GM23338 (cell line): ENCODE measurements at regions not wholly inside any gene's neighbourhood (a gene's known extent, or its start where the extent isn't known, plus 50 kb on each side); places are given as distances from the start of the nearest gene placed in this dataset.

Experiments
- ATAC-seq: fragments of 200-7000 bp; cut with Tn5 transposase; 3 replicates; pipeline ENCODE4 v1.9.1; 2020
- DNase-seq: peaks from one replicate; pipeline ENCODE4 v3.0.0-alpha.2; 2015; ENCODE audit warnings: low spot score
- H2AFZ ChIP-seq: fragments of 200-600 bp; sonication (generic); 2 replicates; pipeline ENCODE4 v1.8.0; 2016; ENCODE audit warnings: antibody characterized with exemption, mild to moderate bottlenecking, moderate library complexity
- H3F3A ChIP-seq: fragments of 200-600 bp; sonication (generic); replicated peaks from 2 replicates; pipeline ENCODE4 v1.8.0; 2017; ENCODE audit warnings: antibody characterized with exemption, mixed run types, low read depth
- H3K27ac ChIP-seq: fragments of 200-600 bp; sonication (generic); 2 replicates; pipeline ENCODE4 v1.6.1; 2016; ENCODE audit warnings: low read depth
- H3K27me3 ChIP-seq: fragments of 200-600 bp; sonication (generic); 2 replicates; pipeline ENCODE4 v1.8.0; 2016; ENCODE audit warnings: mild to moderate bottlenecking, mixed run types, moderate library complexity; ENCODE audit not compliant: insufficient read depth
- H3K36me3 ChIP-seq: fragments of 200-600 bp; sonication (generic); 2 replicates; pipeline ENCODE4 v1.8.0; 2016; ENCODE audit warnings: mild to moderate bottlenecking; ENCODE audit not compliant: insufficient read depth
- H3K4me1 ChIP-seq: fragments of 200-600 bp; sonication (generic); 2 replicates; pipeline ENCODE4 v1.8.0; 2016; ENCODE audit warnings: mild to moderate bottlenecking, moderate library complexity; ENCODE audit not compliant: insufficient read depth
- H3K4me2 ChIP-seq: fragments of 200-600 bp; sonication (generic); 2 replicates; pipeline ENCODE4 v1.7.1; 2017; ENCODE audit warnings: mixed run types
- H3K4me3 ChIP-seq: fragments of 200-600 bp; sonication (generic); 2 replicates; pipeline ENCODE4 v1.6.1; 2016; ENCODE audit warnings: mixed run types
- H3K79me2 ChIP-seq: fragments of 200-600 bp; sonication (generic); replicated peaks from 2 replicates; pipeline ENCODE4 v1.8.0; 2017; ENCODE audit warnings: mild to moderate bottlenecking; ENCODE audit not compliant: insufficient read depth
- H3K9me2 ChIP-seq: fragments of 200-600 bp; sonication (generic); 2 replicates; pipeline ENCODE4 v1.8.0; 2017; ENCODE audit not compliant: insufficient read depth
- H4K20me1 ChIP-seq: fragments of 200-600 bp; sonication (generic); replicated peaks from 2 replicates; pipeline ENCODE4 v1.8.0; 2017; ENCODE audit warnings: mild to moderate bottlenecking; ENCODE audit not compliant: insufficient read depth
- H3K27ac Mint-ChIP-seq: 2 replicates; pipeline ENCODE4 v1.8.0; 2020; ENCODE audit warnings: inconsistent platforms, mild to moderate bottlenecking, moderate library complexity, mixed read lengths
- H3K27me3 Mint-ChIP-seq: 3 replicates; pipeline ENCODE4 v1.8.0; 2022; ENCODE audit warnings: low read depth, mild to moderate bottlenecking, moderate library complexity, mixed read lengths, inconsistent platforms; ENCODE audit not compliant: insufficient read depth, poor library complexity
- H3K36me3 Mint-ChIP-seq: 3 replicates; pipeline ENCODE4 v1.8.0; 2021; ENCODE audit warnings: low read depth, mild to moderate bottlenecking, inconsistent platforms, moderate library complexity, mixed read lengths
- H3K4me1 Mint-ChIP-seq: 3 replicates; pipeline ENCODE4 v1.8.0; 2020; ENCODE audit warnings: mild to moderate bottlenecking, inconsistent platforms, mixed read lengths
- H3K4me3 Mint-ChIP-seq: 3 replicates; pipeline ENCODE4 v1.8.0; 2021; ENCODE audit warnings: moderate library complexity, mild to moderate bottlenecking, inconsistent platforms, mixed read lengths
- H3K9me3 Mint-ChIP-seq: 3 replicates; pipeline ENCODE4 v1.8.0; 2020; ENCODE audit warnings: moderate library complexity, mild to moderate bottlenecking, inconsistent platforms, mixed read lengths
- CREB1 ChIP-seq: fragments of 250-450 bp; sonication (Bioruptor Pico); IDR thresholded peaks from 2 replicates; pipeline ENCODE4 v1.5.0; 2020; ENCODE audit warnings: low read depth, mild to moderate bottlenecking, moderate library complexity
- EZH2 ChIP-seq: fragments of 200-600 bp; sonication (generic); IDR thresholded peaks from one replicate; pipeline ENCODE4 v1.8.0; 2017; ENCODE audit warnings: antibody characterized with exemption, mild to moderate bottlenecking, low read depth; ENCODE audit not compliant: unreplicated experiment
- EZH2phosphoT487 ChIP-seq: fragments of 200-600 bp; sonication (generic); IDR thresholded peaks from one replicate; pipeline ENCODE4 v1.8.1; 2018; ENCODE audit warnings: antibody characterized with exemption; ENCODE audit not compliant: unreplicated experiment
- JUNB ChIP-seq: IDR thresholded peaks from one replicate; pipeline ENCODE4 v1.6.1; 2016; ENCODE audit warnings: antibody characterized with exemption; ENCODE audit not compliant: unreplicated experiment
- NANOG ChIP-seq: IDR thresholded peaks from 2 replicates; pipeline ENCODE4 v1.6.1; 2016; ENCODE audit warnings: antibody characterized with exemption, borderline replicate concordance
- POLR2AphosphoS5 ChIP-seq: IDR thresholded peaks from 2 replicates; pipeline ENCODE4 v1.6.1; 2016; ENCODE audit warnings: antibody characterized with exemption, low read depth
- REST ChIP-seq: IDR thresholded peaks from one replicate; pipeline ENCODE4 v1.6.1; 2018; ENCODE audit warnings: antibody characterized with exemption; ENCODE audit not compliant: unreplicated experiment
- STAT1 ChIP-seq: IDR thresholded peaks from one replicate; pipeline ENCODE4 v1.6.1; 2016; ENCODE audit warnings: antibody characterized with exemption; ENCODE audit not compliant: unreplicated experiment
- ZNF114 ChIP-seq: fragments of 250-450 bp; sonication (Bioruptor Pico); IDR thresholded peaks from 2 replicates; pipeline ENCODE4 v1.5.0; 2020; ENCODE audit warnings: mild to moderate bottlenecking, moderate library complexity
- ZNF331 ChIP-seq: fragments of 250-450 bp; sonication (Bioruptor Pico); IDR thresholded peaks from 2 replicates; pipeline ENCODE4 v1.5.0; 2020; ENCODE audit warnings: low read depth, mild to moderate bottlenecking, moderate library complexity
- TF ChIP-seq, protein P1 (sequence below): fragments of 250-450 bp; sonication (Bioruptor Pico); IDR thresholded peaks from 2 replicates; pipeline ENCODE4 v1.5.0; 2020; ENCODE audit warnings: mild to moderate bottlenecking, moderate library complexity
- TF ChIP-seq, protein P2 (sequence below), 2 experiments: fragments of 200-600 bp in 1 of 2; sonication (generic) in 1 of 2; conservative IDR thresholded peaks; 2 replicates each; pipeline versions ENCODE4 v1.5.1 to v1.6.1; 2016 to 2017; ENCODE audit warnings: antibody characterized with exemption in 2 of 2, low read depth in 2 of 2, mild to moderate bottlenecking in 2 of 2, moderate library complexity in 1 of 2
- TF ChIP-seq, protein P3 (sequence below): IDR thresholded peaks from 2 replicates; pipeline ENCODE4 v1.6.1; 2016; ENCODE audit warnings: antibody characterized with exemption

DNA sequence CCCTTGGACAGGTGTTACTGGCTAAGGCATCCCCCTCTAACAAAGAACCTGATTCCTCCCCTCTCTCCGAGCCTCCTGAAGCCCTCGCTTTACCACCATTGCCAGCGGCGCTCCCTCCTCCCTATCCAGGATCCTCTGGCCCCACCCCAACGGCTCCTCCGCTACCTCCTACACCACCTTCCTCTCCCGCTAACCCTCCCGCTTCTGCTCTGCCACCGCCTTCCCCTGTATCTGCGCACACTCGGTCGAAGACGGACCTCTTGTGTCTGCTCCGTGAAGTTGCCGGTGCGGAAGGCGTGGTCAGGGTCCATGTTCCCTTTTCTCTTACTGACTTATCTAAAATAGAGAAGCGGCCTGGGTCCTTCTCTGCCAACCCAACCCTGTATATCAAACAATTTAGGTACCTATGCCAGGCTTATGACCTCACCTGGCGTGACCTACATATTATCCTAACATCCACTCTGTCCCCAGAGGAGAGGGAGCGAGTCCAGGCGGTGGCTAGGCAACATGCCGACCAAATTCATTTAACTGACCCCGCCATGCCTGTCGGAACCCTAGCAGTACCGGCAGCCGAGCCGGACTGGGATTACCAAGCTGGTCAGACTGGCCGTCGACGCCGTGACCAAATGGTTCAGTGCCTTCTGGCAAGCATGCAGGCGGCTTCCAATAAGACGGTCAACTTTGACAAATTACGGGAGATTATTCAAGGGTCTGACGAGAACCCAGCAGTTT is 958.9 kb downstream of the RPA4 start:
- H3K79me2 ChIP-seq = no peaks in the 10 kb centered on the region
- H3K9me3 Mint-ChIP-seq = peaks cover 42% of the 10 kb centered on the region

More for the DNA sequence above, 958.9 kb downstream of the RPA4 start:
- Histone ChIP-seq H3F3A (no peaks in the 10 kb centered on the region), H3K36me3 (no peaks in the 10 kb centered on the region), H3K4me2 (no peak overlapping the region), H3K4me1 (no peaks in the 10 kb centered on the region), H4K20me1 (no peaks in the 10 kb centered on the region), H3K27me3 (no peaks in the 10 kb centered on the region), H3K9me2 (no peaks in the 10 kb centered on the region), H3K4me3 (no peak overlapping the region), H2AFZ (no peak overlapping the region), H3K27ac (no peak overlapping the region)
- Mint-ChIP-seq H3K4me3 (no peak overlapping the region), H3K4me1 (peaks cover 3% of the 10 kb centered on the region; the same call in 1 of the 3 replicates), H3K36me3 (peaks cover 37% of the 10 kb centered on the region), H3K27ac (no peak overlapping the region), H3K27me3 (peaks cover 9% of the 10 kb centered on the region)
- ATAC-seq = no peak
- TF ChIP-seq REST = no peak
- TF ChIP-seq, protein P1, sequence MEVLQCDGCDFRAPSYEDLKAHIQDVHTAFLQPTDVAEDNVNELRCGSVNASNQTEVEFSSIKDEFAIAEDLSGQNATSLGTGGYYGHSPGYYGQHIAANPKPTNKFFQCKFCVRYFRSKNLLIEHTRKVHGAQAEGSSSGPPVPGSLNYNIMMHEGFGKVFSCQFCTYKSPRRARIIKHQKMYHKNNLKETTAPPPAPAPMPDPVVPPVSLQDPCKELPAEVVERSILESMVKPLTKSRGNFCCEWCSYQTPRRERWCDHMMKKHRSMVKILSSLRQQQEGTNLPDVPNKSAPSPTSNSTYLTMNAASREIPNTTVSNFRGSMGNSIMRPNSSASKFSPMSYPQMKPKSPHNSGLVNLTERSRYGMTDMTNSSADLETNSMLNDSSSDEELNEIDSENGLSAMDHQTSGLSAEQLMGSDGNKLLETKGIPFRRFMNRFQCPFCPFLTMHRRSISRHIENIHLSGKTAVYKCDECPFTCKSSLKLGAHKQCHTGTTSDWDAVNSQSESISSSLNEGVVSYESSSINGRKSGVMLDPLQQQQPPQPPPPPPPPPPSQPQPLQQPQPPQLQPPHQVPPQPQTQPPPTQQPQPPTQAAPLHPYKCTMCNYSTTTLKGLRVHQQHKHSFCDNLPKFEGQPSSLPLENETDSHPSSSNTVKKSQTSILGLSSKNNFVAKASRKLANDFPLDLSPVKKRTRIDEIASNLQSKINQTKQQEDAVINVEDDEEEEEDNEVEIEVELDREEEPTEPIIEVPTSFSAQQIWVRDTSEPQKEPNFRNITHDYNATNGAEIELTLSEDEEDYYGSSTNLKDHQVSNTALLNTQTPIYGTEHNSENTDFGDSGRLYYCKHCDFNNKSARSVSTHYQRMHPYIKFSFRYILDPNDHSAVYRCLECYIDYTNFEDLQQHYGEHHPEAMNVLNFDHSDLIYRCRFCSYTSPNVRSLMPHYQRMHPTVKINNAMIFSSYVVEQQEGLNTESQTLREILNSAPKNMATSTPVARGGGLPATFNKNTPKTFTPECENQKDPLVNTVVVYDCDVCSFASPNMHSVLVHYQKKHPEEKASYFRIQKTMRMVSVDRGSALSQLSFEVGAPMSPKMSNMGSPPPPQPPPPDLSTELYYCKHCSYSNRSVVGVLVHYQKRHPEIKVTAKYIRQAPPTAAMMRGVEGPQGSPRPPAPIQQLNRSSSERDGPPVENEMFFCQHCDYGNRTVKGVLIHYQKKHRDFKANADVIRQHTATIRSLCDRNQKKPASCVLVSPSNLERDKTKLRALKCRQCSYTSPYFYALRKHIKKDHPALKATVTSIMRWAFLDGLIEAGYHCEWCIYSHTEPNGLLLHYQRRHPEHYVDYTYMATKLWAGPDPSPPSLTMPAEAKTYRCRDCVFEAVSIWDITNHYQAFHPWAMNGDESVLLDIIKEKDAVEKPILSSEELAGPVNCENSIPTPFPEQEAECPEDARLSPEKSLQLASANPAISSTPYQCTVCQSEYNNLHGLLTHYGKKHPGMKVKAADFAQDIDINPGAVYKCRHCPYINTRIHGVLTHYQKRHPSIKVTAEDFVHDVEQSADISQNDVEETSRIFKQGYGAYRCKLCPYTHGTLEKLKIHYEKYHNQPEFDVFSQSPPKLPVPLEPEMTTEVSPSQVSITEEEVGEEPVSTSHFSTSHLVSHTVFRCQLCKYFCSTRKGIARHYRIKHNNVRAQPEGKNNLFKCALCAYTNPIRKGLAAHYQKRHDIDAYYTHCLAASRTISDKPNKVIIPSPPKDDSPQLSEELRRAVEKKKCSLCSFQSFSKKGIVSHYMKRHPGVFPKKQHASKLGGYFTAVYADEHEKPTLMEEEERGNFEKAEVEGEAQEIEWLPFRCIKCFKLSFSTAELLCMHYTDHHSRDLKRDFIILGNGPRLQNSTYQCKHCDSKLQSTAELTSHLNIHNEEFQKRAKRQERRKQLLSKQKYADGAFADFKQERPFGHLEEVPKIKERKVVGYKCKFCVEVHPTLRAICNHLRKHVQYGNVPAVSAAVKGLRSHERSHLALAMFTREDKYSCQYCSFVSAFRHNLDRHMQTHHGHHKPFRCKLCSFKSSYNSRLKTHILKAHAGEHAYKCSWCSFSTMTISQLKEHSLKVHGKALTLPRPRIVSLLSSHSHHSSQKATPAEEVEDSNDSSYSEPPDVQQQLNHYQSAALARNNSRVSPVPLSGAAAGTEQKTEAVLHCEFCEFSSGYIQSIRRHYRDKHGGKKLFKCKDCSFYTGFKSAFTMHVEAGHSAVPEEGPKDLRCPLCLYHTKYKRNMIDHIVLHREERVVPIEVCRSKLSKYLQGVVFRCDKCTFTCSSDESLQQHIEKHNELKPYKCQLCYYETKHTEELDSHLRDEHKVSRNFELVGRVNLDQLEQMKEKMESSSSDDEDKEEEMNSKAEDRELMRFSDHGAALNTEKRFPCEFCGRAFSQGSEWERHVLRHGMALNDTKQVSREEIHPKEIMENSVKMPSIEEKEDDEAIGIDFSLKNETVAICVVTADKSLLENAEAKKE (CRISPR knock-in tag) = no peak
- no peak for TF ChIP-seq JUNB
- no peak for TF ChIP-seq POLR2AphosphoS5
- TF ChIP-seq, protein P2, sequence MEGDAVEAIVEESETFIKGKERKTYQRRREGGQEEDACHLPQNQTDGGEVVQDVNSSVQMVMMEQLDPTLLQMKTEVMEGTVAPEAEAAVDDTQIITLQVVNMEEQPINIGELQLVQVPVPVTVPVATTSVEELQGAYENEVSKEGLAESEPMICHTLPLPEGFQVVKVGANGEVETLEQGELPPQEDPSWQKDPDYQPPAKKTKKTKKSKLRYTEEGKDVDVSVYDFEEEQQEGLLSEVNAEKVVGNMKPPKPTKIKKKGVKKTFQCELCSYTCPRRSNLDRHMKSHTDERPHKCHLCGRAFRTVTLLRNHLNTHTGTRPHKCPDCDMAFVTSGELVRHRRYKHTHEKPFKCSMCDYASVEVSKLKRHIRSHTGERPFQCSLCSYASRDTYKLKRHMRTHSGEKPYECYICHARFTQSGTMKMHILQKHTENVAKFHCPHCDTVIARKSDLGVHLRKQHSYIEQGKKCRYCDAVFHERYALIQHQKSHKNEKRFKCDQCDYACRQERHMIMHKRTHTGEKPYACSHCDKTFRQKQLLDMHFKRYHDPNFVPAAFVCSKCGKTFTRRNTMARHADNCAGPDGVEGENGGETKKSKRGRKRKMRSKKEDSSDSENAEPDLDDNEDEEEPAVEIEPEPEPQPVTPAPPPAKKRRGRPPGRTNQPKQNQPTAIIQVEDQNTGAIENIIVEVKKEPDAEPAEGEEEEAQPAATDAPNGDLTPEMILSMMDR (conservative IDR thresholded peaks at IDR 0.05; ENCODE audit: low read depth in 2 of 2) = no peak
- TF ChIP-seq ZNF114 (CRISPR knock-in tag) = no peak
- no peak for TF ChIP-seq EZH2phosphoT487
- TF ChIP-seq STAT1 = no peak
- no peak for TF ChIP-seq EZH2
- TF ChIP-seq ZNF331 (CRISPR knock-in tag) = no peak
- TF ChIP-seq, protein P3, sequence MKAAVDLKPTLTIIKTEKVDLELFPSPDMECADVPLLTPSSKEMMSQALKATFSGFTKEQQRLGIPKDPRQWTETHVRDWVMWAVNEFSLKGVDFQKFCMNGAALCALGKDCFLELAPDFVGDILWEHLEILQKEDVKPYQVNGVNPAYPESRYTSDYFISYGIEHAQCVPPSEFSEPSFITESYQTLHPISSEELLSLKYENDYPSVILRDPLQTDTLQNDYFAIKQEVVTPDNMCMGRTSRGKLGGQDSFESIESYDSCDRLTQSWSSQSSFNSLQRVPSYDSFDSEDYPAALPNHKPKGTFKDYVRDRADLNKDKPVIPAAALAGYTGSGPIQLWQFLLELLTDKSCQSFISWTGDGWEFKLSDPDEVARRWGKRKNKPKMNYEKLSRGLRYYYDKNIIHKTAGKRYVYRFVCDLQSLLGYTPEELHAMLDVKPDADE = no peak
- no peak for TF ChIP-seq CREB1
- TF ChIP-seq NANOG = no peak
- DNase-seq = no peak
